Neural crest cell (in vitro differentiated cells): ENCODE measurements at regions not wholly inside any gene's neighbourhood (a gene's known extent, or its start where the extent isn't known, plus 50 kb on each side); places are given as distances from the start of the nearest gene placed in this dataset.

Source experiments
- DNase-seq: peaks from one replicate; pipeline ENCODE4 v3.0.0; 2021; ENCODE audit warnings: low read depth, mixed read lengths, low spot score
- H3K27ac Mint-ChIP-seq: one replicate; pipeline ENCODE4 v1.8.0; 2021; ENCODE audit warnings: mild to moderate bottlenecking, mixed read lengths; ENCODE audit not compliant: unreplicated experiment
- H3K27me3 Mint-ChIP-seq: 2 replicates; pipeline ENCODE4 v1.8.0; 2021; ENCODE audit warnings: low read depth, mild to moderate bottlenecking, mixed read lengths
- H3K36me3 Mint-ChIP-seq: 2 replicates; pipeline ENCODE4 v1.8.0; 2021; ENCODE audit warnings: low read depth, mild to moderate bottlenecking, mixed read lengths
- H3K4me1 Mint-ChIP-seq: 2 replicates; pipeline ENCODE4 v1.8.0; 2021; ENCODE audit warnings: mixed read lengths
- H3K4me3 Mint-ChIP-seq: one replicate; pipeline ENCODE4 v1.8.0; 2021; ENCODE audit warnings: mild to moderate bottlenecking, mixed read lengths
- H3K9me3 Mint-ChIP-seq: 2 replicates; pipeline ENCODE4 v1.8.0; 2021; ENCODE audit warnings: mixed read lengths
- TF ChIP-seq, protein P1 (sequence below): fragments of 200-600 bp; sonication (generic); conservative IDR thresholded peaks from 2 replicates; pipeline ENCODE4 v1.5.0; 2021; ENCODE audit warnings: antibody characterized with exemption, mild to moderate bottlenecking

DNA sequence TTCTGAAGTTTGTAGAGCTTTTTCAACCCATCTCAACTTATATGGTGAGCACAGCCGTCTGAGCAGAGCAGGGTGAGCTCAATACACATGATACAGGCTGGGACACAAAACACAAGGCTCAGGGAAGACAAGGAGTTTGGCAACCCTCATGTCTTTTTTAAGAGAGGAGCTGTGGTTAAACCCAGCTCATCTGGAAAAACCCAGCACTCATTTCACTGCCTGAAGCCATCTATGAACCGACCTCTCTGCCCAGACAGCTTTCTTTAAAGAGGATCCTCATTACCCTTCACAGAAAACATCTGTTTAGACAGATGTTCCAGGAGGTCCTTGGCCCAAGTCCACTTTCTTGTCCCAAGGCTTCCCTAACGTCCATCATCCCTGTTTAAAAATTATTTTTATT, 170.0 kb upstream of the TSHZ3 start:
- H3K4me3 Mint-ChIP-seq = no peak overlapping the region
- no peaks in the 10 kb centered on the region for H3K27me3 Mint-ChIP-seq
- no peaks in the 10 kb centered on the region for H3K9me3 Mint-ChIP-seq
- no peak for DNase-seq
- H3K27ac Mint-ChIP-seq = no peak overlapping the region
- no peaks in the 10 kb centered on the region for H3K4me1 Mint-ChIP-seq
- H3K36me3 Mint-ChIP-seq = no peaks in the 10 kb centered on the region
- TF ChIP-seq, protein P1, sequence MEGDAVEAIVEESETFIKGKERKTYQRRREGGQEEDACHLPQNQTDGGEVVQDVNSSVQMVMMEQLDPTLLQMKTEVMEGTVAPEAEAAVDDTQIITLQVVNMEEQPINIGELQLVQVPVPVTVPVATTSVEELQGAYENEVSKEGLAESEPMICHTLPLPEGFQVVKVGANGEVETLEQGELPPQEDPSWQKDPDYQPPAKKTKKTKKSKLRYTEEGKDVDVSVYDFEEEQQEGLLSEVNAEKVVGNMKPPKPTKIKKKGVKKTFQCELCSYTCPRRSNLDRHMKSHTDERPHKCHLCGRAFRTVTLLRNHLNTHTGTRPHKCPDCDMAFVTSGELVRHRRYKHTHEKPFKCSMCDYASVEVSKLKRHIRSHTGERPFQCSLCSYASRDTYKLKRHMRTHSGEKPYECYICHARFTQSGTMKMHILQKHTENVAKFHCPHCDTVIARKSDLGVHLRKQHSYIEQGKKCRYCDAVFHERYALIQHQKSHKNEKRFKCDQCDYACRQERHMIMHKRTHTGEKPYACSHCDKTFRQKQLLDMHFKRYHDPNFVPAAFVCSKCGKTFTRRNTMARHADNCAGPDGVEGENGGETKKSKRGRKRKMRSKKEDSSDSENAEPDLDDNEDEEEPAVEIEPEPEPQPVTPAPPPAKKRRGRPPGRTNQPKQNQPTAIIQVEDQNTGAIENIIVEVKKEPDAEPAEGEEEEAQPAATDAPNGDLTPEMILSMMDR = no peak

- no peak for DNase-seq
- TF ChIP-seq, protein P1 = no peak
- Mint-ChIP-seq H3K36me3 (no peaks in the 10 kb centered on the region), H3K27me3 (no peaks in the 10 kb centered on the region), H3K9me3 (peaks cover 2% of the 10 kb centered on the region), H3K4me3 (no peak overlapping the region), H3K27ac (no peak overlapping the region), H3K4me1 (no peaks in the 10 kb centered on the region)
These were observed 170.7 kb upstream of the TSHZ3 start for GRCh38 chr19:31519908-31520307.

DNA sequence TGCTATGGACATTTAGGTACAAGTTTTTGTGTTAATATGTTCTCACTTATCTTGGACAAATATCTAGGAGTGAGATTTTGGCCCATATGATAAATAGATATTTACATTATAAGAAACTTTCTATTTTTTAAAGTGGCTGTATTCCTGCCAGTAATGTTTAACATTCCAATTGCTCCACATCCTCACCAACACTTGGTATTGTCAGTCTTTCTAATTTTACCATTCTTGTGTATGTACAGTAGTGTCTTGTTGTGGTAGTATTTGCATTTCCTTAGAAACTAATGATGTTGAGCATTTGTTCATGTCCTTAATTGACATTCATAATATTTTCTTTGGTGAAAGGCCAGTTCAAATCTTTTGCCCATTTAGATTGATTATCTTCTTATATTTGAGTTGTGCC, 171.4 kb upstream of the TSHZ3 start:
- H3K27ac Mint-ChIP-seq = no peak overlapping the region
- TF ChIP-seq, protein P1 = no peak
- H3K27me3 Mint-ChIP-seq = no peaks in the 10 kb centered on the region
- H3K4me3 Mint-ChIP-seq = no peak overlapping the region
- H3K4me1 Mint-ChIP-seq = no peaks in the 10 kb centered on the region
- DNase-seq = no peak
- no peaks in the 10 kb centered on the region for H3K36me3 Mint-ChIP-seq
- H3K9me3 Mint-ChIP-seq = peaks cover 2% of the 10 kb centered on the region

GRCh38 chr19:31525610-31526147, 176.4 kb upstream of the TSHZ3 start:
- Mint-ChIP-seq H3K4me3 (no peak overlapping the region), H3K27ac (no peak overlapping the region), H3K27me3 (no peaks in the 10 kb centered on the region), H3K36me3 (no peaks in the 10 kb centered on the region), H3K4me1 (no peaks in the 10 kb centered on the region), H3K9me3 (peaks cover 2% of the 10 kb centered on the region)
- DNase-seq = no peak
- TF ChIP-seq, protein P1 = no peak

DNA sequence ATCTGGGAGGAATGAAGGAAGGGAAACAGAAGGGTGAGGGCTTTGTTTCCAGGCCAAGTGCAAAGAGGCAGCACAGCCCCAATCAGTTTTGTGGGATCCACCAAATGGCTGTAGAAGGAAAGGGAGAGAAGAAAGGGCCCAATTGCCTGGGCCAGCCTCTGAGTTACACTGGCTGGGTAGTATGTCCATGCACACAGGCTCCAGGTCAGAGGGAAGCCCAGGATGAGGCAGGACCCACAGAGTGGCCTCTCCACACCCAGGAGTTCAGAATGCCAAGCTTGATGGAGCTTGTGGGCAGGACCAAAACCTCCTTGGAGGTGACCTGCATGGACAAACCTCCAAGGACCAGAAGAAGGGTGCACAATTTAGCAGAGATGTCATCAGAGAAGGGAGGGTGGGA, 178.2 kb upstream of the TSHZ3 start:
- no peaks in the 10 kb centered on the region for H3K36me3 Mint-ChIP-seq
- H3K27ac Mint-ChIP-seq = no peak overlapping the region
- peaks cover 2% of the 10 kb centered on the region for H3K9me3 Mint-ChIP-seq
- H3K27me3 Mint-ChIP-seq = no peaks in the 10 kb centered on the region
- H3K4me1 Mint-ChIP-seq = no peaks in the 10 kb centered on the region
- TF ChIP-seq, protein P1 = no peak
- DNase-seq = no peak
- H3K4me3 Mint-ChIP-seq = no peak overlapping the region

DNA sequence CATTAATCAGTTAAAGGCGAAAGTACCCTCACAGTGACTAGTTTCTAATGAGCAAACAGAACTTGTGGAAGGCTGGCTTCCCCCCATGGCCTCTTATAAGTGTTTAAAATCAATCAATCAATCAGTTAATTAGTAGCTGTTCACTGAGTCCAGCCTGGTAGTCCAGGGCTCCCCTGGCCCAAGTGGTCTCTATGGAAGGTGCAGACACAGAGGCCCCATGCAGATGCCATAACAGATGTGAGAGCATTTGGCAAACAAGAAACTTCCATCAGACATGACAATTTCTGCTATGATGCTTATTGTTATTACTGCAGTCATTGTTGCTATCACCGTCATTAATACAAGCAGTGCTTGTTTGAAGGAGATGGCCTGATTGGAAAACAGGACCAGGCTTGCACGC, 179.0 kb upstream of the TSHZ3 start:
- Mint-ChIP-seq H3K9me3 (peaks cover 2% of the 10 kb centered on the region), H3K36me3 (no peaks in the 10 kb centered on the region), H3K27ac (no peak overlapping the region), H3K27me3 (no peaks in the 10 kb centered on the region), H3K4me1 (no peaks in the 10 kb centered on the region), H3K4me3 (no peak overlapping the region)
- no peak for DNase-seq
- TF ChIP-seq, protein P1 = no peak
